ENCODE measurements at regions not wholly inside any gene's neighbourhood (a gene's known extent, or its start where the extent isn't known, plus 50 kb on each side); places are given as distances from the start of the nearest gene placed in this dataset.

GRCh38 chr7:136495081-136495480 lies 373.4 kb upstream of the CHRM2 start:
- DNase-seq (ENCODE audit: low spot score): no peak
- 57% methylated on average over 4 of the region's 4 CpGs for WGBS
- Histone ChIP-seq H3K27ac (ENCODE audit: low read depth in 1 of 2, low read length in 2 of 2) (no peak overlapping the region), H3K4me3 (ENCODE audit: low read depth in 1 of 3, low read length in 3 of 3) (no peak overlapping the region), H3K27me3 (ENCODE audit: control insufficient read depth in 4 of 4, insufficient read depth in 4 of 4, low read length in 3 of 4) (no peaks in the 10 kb centered on the region), H3K9ac (ENCODE audit: low read depth in 1 of 2, low read length in 2 of 2) (no peak overlapping the region), H3K9me3 (ENCODE audit: control insufficient read depth in 4 of 4, low read length in 3 of 4) (no peaks in the 10 kb centered on the region), H3K36me3 (ENCODE audit: control insufficient read depth in 4 of 4, insufficient read depth in 3 of 4, low read depth in 1 of 4, low read length in 3 of 4) (no peaks in the 10 kb centered on the region), H3K4me1 (ENCODE audit: control insufficient read depth in 4 of 4, insufficient read depth in 4 of 4, low read length in 3 of 4) (no peaks in the 10 kb centered on the region)
- no peak for TF ChIP-seq HNF4G (IDR thresholded peaks at IDR 0.05)
- no peak for TF ChIP-seq FOXA2 (IDR thresholded peaks at IDR 0.05)
- no peak for TF ChIP-seq GABPA (IDR thresholded peaks at IDR 0.05 in 1 of 2, conservative IDR thresholded peaks at IDR 0.05 in 1 of 2)

- H3K27ac ChIP-seq (ENCODE audit: low read depth in 1 of 2, low read length in 2 of 2): no peak overlapping the region
Measured at GRCh38 chr7:136492366-136492765, 376.1 kb upstream of the CHRM2 start.

GRCh38 chr7:136489808-136490207 lies 378.6 kb upstream of the CHRM2 start:
- Histone ChIP-seq H3K27ac (ENCODE audit: low read depth in 1 of 2, low read length in 2 of 2) (no peak overlapping the region), H3K9ac (ENCODE audit: low read depth in 1 of 2, low read length in 2 of 2) (no peak overlapping the region), H3K9me3 (ENCODE audit: control insufficient read depth in 4 of 4, low read length in 3 of 4) (no peaks in the 10 kb centered on the region), H3K4me3 (ENCODE audit: low read depth in 1 of 3, low read length in 3 of 3) (no peak overlapping the region), H3K27me3 (ENCODE audit: control insufficient read depth in 4 of 4, insufficient read depth in 4 of 4, low read length in 3 of 4) (no peaks in the 10 kb centered on the region), H3K36me3 (ENCODE audit: control insufficient read depth in 4 of 4, insufficient read depth in 3 of 4, low read depth in 1 of 4, low read length in 3 of 4) (no peaks in the 10 kb centered on the region), H3K4me1 (ENCODE audit: control insufficient read depth in 4 of 4, insufficient read depth in 4 of 4, low read length in 3 of 4) (no peaks in the 10 kb centered on the region)
- DNase-seq (ENCODE audit: low spot score): no peak
- TF ChIP-seq NR2F2 (IDR thresholded peaks at IDR 0.05) (no peak), CTCF (IDR thresholded peaks at IDR 0.05; ENCODE audit: low read depth, low read length, missing input control) (no peak), MAX (IDR thresholded peaks at IDR 0.05) (no peak), TAF1 (conservative IDR thresholded peaks at IDR 0.05) (no peak), HNF4G (IDR thresholded peaks at IDR 0.05) (no peak), REST (IDR thresholded peaks at IDR 0.05) (no peak), JUND (IDR thresholded peaks at IDR 0.05) (no peak), GABPA (IDR thresholded peaks at IDR 0.05 in 1 of 2, conservative IDR thresholded peaks at IDR 0.05 in 1 of 2) (no peak), ZBTB33 (IDR thresholded peaks at IDR 0.05) (no peak), EGR1 (IDR thresholded peaks at IDR 0.05; ENCODE audit: low read depth in 2 of 2) (no peak), SP1 (IDR thresholded peaks at IDR 0.05) (no peak), FOXA1 (IDR thresholded peaks at IDR 0.05) (no peak)

More at GRCh38 chr7:136492366-136492765, 376.1 kb upstream of the CHRM2 start:
- H3K36me3 ChIP-seq (ENCODE audit: control insufficient read depth in 4 of 4, insufficient read depth in 3 of 4, low read depth in 1 of 4, low read length in 3 of 4): no peaks in the 10 kb centered on the region
- H3K4me3 ChIP-seq (ENCODE audit: low read depth in 1 of 3, low read length in 3 of 3): no peak overlapping the region
- no peaks in the 10 kb centered on the region for H3K4me1 ChIP-seq (ENCODE audit: control insufficient read depth in 4 of 4, insufficient read depth in 4 of 4, low read length in 3 of 4)
- no peaks in the 10 kb centered on the region for H3K9me3 ChIP-seq (ENCODE audit: control insufficient read depth in 4 of 4, low read length in 3 of 4)
- H3K9ac ChIP-seq (ENCODE audit: low read depth in 1 of 2, low read length in 2 of 2): no peak overlapping the region
- TF ChIP-seq HNF4A (conservative IDR thresholded peaks at IDR 0.05) (no peak), ATF3 (IDR thresholded peaks at IDR 0.05) (no peak), CTCF (IDR thresholded peaks at IDR 0.05; ENCODE audit: low read depth, low read length, missing input control) (no peak), GABPA (IDR thresholded peaks at IDR 0.05 in 1 of 2, conservative IDR thresholded peaks at IDR 0.05 in 1 of 2) (no peak)
- WGBS: 59% methylated on average over 4 of the region's 4 CpGs
- no peaks in the 10 kb centered on the region for H3K27me3 ChIP-seq (ENCODE audit: control insufficient read depth in 4 of 4, insufficient read depth in 4 of 4, low read length in 3 of 4)
- DNase-seq (ENCODE audit: low spot score): no peak

Measured in liver (tissue), 8 donors.